Osteoblast (primary cell): ENCODE measurements at regions not wholly inside any gene's neighbourhood (a gene's known extent, or its start where the extent isn't known, plus 50 kb on each side); places are given as distances from the start of the nearest gene placed in this dataset.

Experiments used
- DNase-seq: peaks from one replicate; pipeline ENCODE4 v3.0.0; 2011; ENCODE audit warnings: low spot score, mixed read lengths; ENCODE audit not compliant: insufficient read length; ENCODE audit errors: missing footprints
- H2AFZ ChIP-seq: 2 replicates; pipeline ENCODE4 v1.6.0; 2011; ENCODE audit warnings: mild to moderate bottlenecking, low read length
- H3K27ac ChIP-seq: 2 replicates; pipeline ENCODE4 v1.5.1; 2011; ENCODE audit warnings: mild to moderate bottlenecking, low read depth, low read length, moderate library complexity
- H3K27me3 ChIP-seq: 2 replicates; pipeline ENCODE4 v1.6.0; 2012; ENCODE audit warnings: mild to moderate bottlenecking, control low read depth, inconsistent platforms, low read length, moderate library complexity; ENCODE audit not compliant: insufficient read depth
- H3K36me3 ChIP-seq: 2 replicates; pipeline ENCODE4 v1.5.1; 2011; ENCODE audit warnings: mild to moderate bottlenecking, low read length, control low read depth, moderate library complexity; ENCODE audit not compliant: insufficient read depth
- H3K4me1 ChIP-seq: 2 replicates; pipeline ENCODE4 v1.5.1; 2011; ENCODE audit warnings: mild to moderate bottlenecking, low read length, control low read depth, moderate library complexity; ENCODE audit not compliant: insufficient read depth
- H3K4me2 ChIP-seq: 2 replicates; pipeline ENCODE4 v1.6.0; 2011; ENCODE audit warnings: mild to moderate bottlenecking, low read length; ENCODE audit not compliant: insufficient read depth
- H3K4me3 ChIP-seq: fragments of 200-600 bp; sonication (generic); 3 replicates; pipeline ENCODE4 v1.5.1; 2012; ENCODE audit warnings: mild to moderate bottlenecking, low read length, inconsistent platforms; ENCODE audit not compliant: insufficient read depth
- H3K79me2 ChIP-seq: 2 replicates; pipeline ENCODE4 v1.6.0; 2012; ENCODE audit warnings: mild to moderate bottlenecking, low read length, control low read depth, inconsistent platforms; ENCODE audit not compliant: insufficient read depth
- H3K9me3 ChIP-seq: 2 replicates; pipeline ENCODE4 v1.5.1; 2011; ENCODE audit warnings: low read depth, low read length, control low read depth
- H4K20me1 ChIP-seq: 2 replicates; pipeline ENCODE4 v1.6.0; 2012; ENCODE audit warnings: mild to moderate bottlenecking, low read length, control low read depth; ENCODE audit not compliant: insufficient read depth
- CTCF ChIP-seq: IDR thresholded peaks from 2 replicates; pipeline ENCODE4 v1.5.1; 2011; ENCODE audit warnings: mild to moderate bottlenecking, low read depth, low read length, moderate library complexity; ENCODE audit errors: extremely low read depth

- H3K9me3 ChIP-seq: no peaks in the 10 kb centered on the region
- TF ChIP-seq CTCF: no peak
- H3K4me1 ChIP-seq: no peaks in the 10 kb centered on the region
- H3K4me2 ChIP-seq: no peak overlapping the region
- no peak overlapping the region for H3K27ac ChIP-seq
- no peak for DNase-seq
- H3K4me3 ChIP-seq: no peak overlapping the region
- no peaks in the 10 kb centered on the region for H3K36me3 ChIP-seq
- H2AFZ ChIP-seq: no peak overlapping the region
- H3K79me2 ChIP-seq: no peaks in the 10 kb centered on the region
- H3K27me3 ChIP-seq: no peaks in the 10 kb centered on the region
- no peaks in the 10 kb centered on the region for H4K20me1 ChIP-seq
Observed at GRCh38 chr1:219000631-219001030, 173.0 kb upstream of the LYPLAL1 start.

DNA sequence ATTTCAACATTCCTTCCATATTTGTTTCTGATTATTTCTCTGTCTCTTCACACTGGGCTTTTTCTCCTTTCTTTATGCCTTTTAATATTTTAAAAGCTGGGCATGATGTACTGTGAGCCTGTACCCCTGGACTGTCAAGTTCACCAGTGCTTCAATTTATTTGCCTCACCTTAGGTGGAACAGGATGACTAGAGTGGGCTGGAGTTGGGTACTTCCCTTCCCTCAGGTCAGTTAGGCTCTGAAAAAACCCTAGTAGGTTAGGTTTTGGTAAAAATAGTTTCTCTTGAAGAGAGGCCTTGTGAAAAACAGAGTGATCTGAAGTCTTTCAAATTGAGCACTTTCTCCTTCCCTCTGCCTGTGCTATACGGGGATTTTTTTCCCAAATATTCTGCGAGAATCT, 163.0 kb upstream of the LYPLAL1 start:
- no peaks in the 10 kb centered on the region for H3K27me3 ChIP-seq
- no peak for TF ChIP-seq CTCF
- no peak overlapping the region for H3K27ac ChIP-seq
- no peaks in the 10 kb centered on the region for H3K9me3 ChIP-seq
- DNase-seq: no peak
- H3K4me2 ChIP-seq: no peak overlapping the region
- no peak overlapping the region for H3K4me3 ChIP-seq
- H3K4me1 ChIP-seq: no peaks in the 10 kb centered on the region
- no peaks in the 10 kb centered on the region for H3K79me2 ChIP-seq
- H3K36me3 ChIP-seq: no peaks in the 10 kb centered on the region
- H2AFZ ChIP-seq: no peak overlapping the region
- no peaks in the 10 kb centered on the region for H4K20me1 ChIP-seq

DNA sequence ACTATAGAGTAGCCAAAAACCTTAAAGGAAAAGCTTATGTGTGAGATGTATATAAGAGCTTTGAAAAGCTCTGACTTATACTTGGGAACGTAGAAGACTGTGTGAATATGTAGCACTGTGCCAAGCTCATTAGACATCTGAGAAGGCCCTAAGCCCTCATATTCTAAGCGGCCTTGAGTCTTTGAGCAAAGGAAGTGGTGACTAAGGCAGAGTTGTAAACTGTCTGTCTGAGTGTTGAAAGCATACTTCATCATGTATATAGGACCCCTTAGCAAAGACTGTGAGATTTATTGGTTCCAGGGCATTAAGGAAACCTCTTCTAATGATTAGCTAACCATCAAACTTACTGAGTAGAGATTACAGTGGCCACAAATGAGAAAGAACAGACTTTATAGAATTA, 153.3 kb upstream of the LYPLAL1 start:
- peaks cover 3% of the 10 kb centered on the region for H3K9me3 ChIP-seq
- TF ChIP-seq CTCF: no peak
- H3K79me2 ChIP-seq: no peaks in the 10 kb centered on the region
- H3K4me1 ChIP-seq: no peaks in the 10 kb centered on the region
- no peak overlapping the region for H3K4me3 ChIP-seq
- no peaks in the 10 kb centered on the region for H4K20me1 ChIP-seq
- DNase-seq: no peak
- H3K27me3 ChIP-seq: no peaks in the 10 kb centered on the region
- no peak overlapping the region for H2AFZ ChIP-seq
- H3K36me3 ChIP-seq: no peaks in the 10 kb centered on the region
- H3K27ac ChIP-seq: no peak overlapping the region
- no peak overlapping the region for H3K4me2 ChIP-seq

GRCh38 chr1:219020846-219021245, 152.8 kb upstream of the LYPLAL1 start:
- H2AFZ ChIP-seq: no peak overlapping the region
- H3K79me2 ChIP-seq: no peaks in the 10 kb centered on the region
- no peaks in the 10 kb centered on the region for H3K4me1 ChIP-seq
- TF ChIP-seq CTCF: no peak
- H3K4me3 ChIP-seq: no peak overlapping the region
- H3K27ac ChIP-seq: no peak overlapping the region
- no peak for DNase-seq
- no peaks in the 10 kb centered on the region for H3K36me3 ChIP-seq
- peaks cover 3% of the 10 kb centered on the region for H3K9me3 ChIP-seq
- no peaks in the 10 kb centered on the region for H3K27me3 ChIP-seq
- no peaks in the 10 kb centered on the region for H4K20me1 ChIP-seq
- H3K4me2 ChIP-seq: no peak overlapping the region
